Left lung (tissue), 4 donors: ENCODE measurements at regions not wholly inside any gene's neighbourhood (a gene's known extent, or its start where the extent isn't known, plus 50 kb on each side); places are given as distances from the start of the nearest gene placed in this dataset.

Source experiments
- ATAC-seq: fragments of 200-7000 bp; cut with Tn5 transposase; one replicate; pipeline ENCODE4 v1.9.1; 2020; ENCODE audit warnings: moderate library complexity
- DNase-seq, 4 donors: peaks; one replicate each; pipeline ENCODE4 v3.0.0-alpha.2; 2013 to 2020
- H3K27ac ChIP-seq, 2 donors: fragments of 200-600 bp; sonication (generic) in 1 of 2; one replicate each; pipeline versions ENCODE4 v1.5.0 to v1.8.0; 2020 to 2021
- H3K27me3 ChIP-seq, 2 donors: fragments of 200-600 bp; sonication (generic) in 1 of 2; one replicate each; pipeline versions ENCODE4 v1.5.0 to v1.8.0; 2020 to 2021
- H3K36me3 ChIP-seq, 2 donors: fragments of 200-600 bp; sonication (generic) in 1 of 2; one replicate each; pipeline versions ENCODE4 v1.5.0 to v1.8.0; 2020 to 2021
- H3K4me1 ChIP-seq, 2 donors: fragments of 200-600 bp; one replicate each; pipeline ENCODE4 v1.8.0; 2021
- H3K4me3 ChIP-seq, 2 donors: fragments of 200-600 bp; sonication (generic) in 1 of 2; one replicate each; pipeline versions ENCODE4 v1.5.0 to v1.8.0; 2020 to 2021; ENCODE audit warnings: mild to moderate bottlenecking in 1 of 2
- H3K9me3 ChIP-seq, 2 donors: fragments of 200-600 bp; sonication (generic) in 1 of 2; one replicate each; pipeline versions ENCODE4 v1.5.0 to v1.8.0; 2020 to 2021
- CTCF ChIP-seq, 2 donors: fragments of 200-600 bp; sonication (generic) in 1 of 2; IDR thresholded peaks; one replicate each; pipeline versions ENCODE4 v1.5.0 to v1.8.0; 2021; ENCODE audit warnings: antibody characterized with exemption in 2 of 2
- intact Hi-C, 2 donors: fragments of 100-400 bp; cut with DNase I; formaldehyde crosslinking; loops; one replicate each; pipeline versions ENCODE4 v1.11.2 to v1.14.2; 2022
- donor health status: DM: no; HTN: yes; CAD: no.
- donor health status: DM: no; HTN: no; CAD: no.

GRCh38 chr6:170157567-170158218, 133.2 kb downstream of the DLL1 start:
- Histone ChIP-seq H3K9me3 (no peaks in the 10 kb centered on the region), H3K27me3 (peaks cover 0 to 13% of the 10 kb centered on the region in 2 donors), H3K27ac (no peak overlapping the region), H3K4me1 (peaks cover 2 to 7% of the 10 kb centered on the region in 2 donors), H3K36me3 (no peaks in the 10 kb centered on the region), H3K4me3 (no peak overlapping the region)
- TF ChIP-seq CTCF (IDR thresholded peaks at IDR 0.05), result no peak
- intact Hi-C loops, result no loop called here
- DNase-seq (peak in 2 of 4 donors; percentile 8 to 63), ATAC-seq (no peak)

- no peak for TF ChIP-seq CTCF (IDR thresholded peaks at IDR 0.05)
- H3K27me3 ChIP-seq, result peaks cover 0 to 23% of the 10 kb centered on the region in 2 donors
- H3K4me3 ChIP-seq, result no peak overlapping the region
- H3K27ac ChIP-seq, result no peak overlapping the region
- no peaks in the 10 kb centered on the region for H3K9me3 ChIP-seq
- no peak for ATAC-seq
- peak in 2 of 4 donors; percentile 27 to 63 for DNase-seq
- H3K36me3 ChIP-seq, result no peaks in the 10 kb centered on the region
- peaks cover 2 to 17% of the 10 kb centered on the region in 2 donors for H3K4me1 ChIP-seq
- intact Hi-C loops, result no loop called here
Observed at GRCh38 chr6:170156448-170157375, 134.2 kb downstream of the DLL1 start.

GRCh38 chr6:170155464-170156196, 135.2 kb downstream of the DLL1 start:
- H3K4me3 ChIP-seq, result no peak overlapping the region

GRCh38 chr6:170153436-170154319, 137.2 kb downstream of the DLL1 start:
- H3K27ac ChIP-seq, result no peak overlapping the region
- DNase-seq (peak in 1 of 4 donors; percentile 68), ATAC-seq (no peak)
- no peaks in the 10 kb centered on the region for H3K9me3 ChIP-seq
- no peaks in the 10 kb centered on the region for H3K36me3 ChIP-seq
- peaks cover 2 to 21% of the 10 kb centered on the region in 2 donors for H3K4me1 ChIP-seq
- TF ChIP-seq CTCF (IDR thresholded peaks at IDR 0.05), result no peak
- peaks cover 0 to 44% of the 10 kb centered on the region in 2 donors for H3K27me3 ChIP-seq
- intact Hi-C loops, result no loop called here
- H3K4me3 ChIP-seq, result no peak overlapping the region

More at GRCh38 chr6:170155464-170156196, 135.2 kb downstream of the DLL1 start:
- no peak for TF ChIP-seq CTCF (IDR thresholded peaks at IDR 0.05)
- ATAC-seq, result no peak
- Histone ChIP-seq H3K27ac (no peak overlapping the region), H3K4me1 (peaks cover 2 to 21% of the 10 kb centered on the region in 2 donors), H3K36me3 (no peaks in the 10 kb centered on the region), H3K27me3 (peaks cover 0 to 34% of the 10 kb centered on the region in 2 donors), H3K9me3 (no peaks in the 10 kb centered on the region)
- peak in 2 of 4 donors; percentile 12 to 45 for DNase-seq
- intact Hi-C loops, result no loop called here
